OCI-LY7 (cell line): ENCODE measurements at regions not wholly inside any gene's neighbourhood (a gene's known extent, or its start where the extent isn't known, plus 50 kb on each side); places are given as distances from the start of the nearest gene placed in this dataset.

ENCODE experiments used
- BruUV-seq: library from RNA; stranded (reverse); fragments of 400-500 nt; replicated peaks from 2 replicates; lab custom pipeline; 2021; lab: Mats Ljungman, UMichigan
- CTCF ChIA-PET: fragments of 300-600 bp; sonication (Branson Sonifier 250); formaldehyde crosslinking; loops from one replicate; lab custom pipeline; 2022; ENCODE audit warnings: antibody characterized with exemption; ENCODE audit not compliant: unreplicated experiment; lab: Charles Lee
- POLR2A ChIA-PET: fragments of 300-600 bp; sonication (Branson Sonifier 250); formaldehyde crosslinking; loops from one replicate; lab custom pipeline; 2022; ENCODE audit warnings: antibody characterized with exemption; lab: Charles Lee
- DNase-seq: peaks from one replicate; pipeline ENCODE4 v3.0.0-alpha.2; 2015; ENCODE audit warnings: low spot score
- H2AFZ ChIP-seq: fragments of 200-600 bp; sonication (generic), shearing (Covaris generic); 2 replicates; pipeline ENCODE4 v1.6.1; 2014; ENCODE audit warnings: mild to moderate bottlenecking, antibody characterized with exemption, low read length, moderate library complexity
- H3K27ac ChIP-seq: fragments of 200-600 bp; sonication (generic); 2 replicates; pipeline ENCODE4 v1.5.1; 2014; ENCODE audit warnings: mixed run types, low read depth, mild to moderate bottlenecking, moderate library complexity, low read length, inconsistent platforms; ENCODE audit not compliant: poor library complexity, severe bottlenecking
- H3K36me3 ChIP-seq: fragments of 200-600 bp; sonication (generic); 2 replicates; pipeline ENCODE4 v1.6.1; 2014; ENCODE audit warnings: mild to moderate bottlenecking, antibody characterized with exemption, low read length, moderate library complexity, mixed read lengths; ENCODE audit not compliant: insufficient read depth
- H3K4me1 ChIP-seq: fragments of 200-600 bp; sonication (generic); 2 replicates; pipeline ENCODE4 v1.5.1; 2014; ENCODE audit warnings: mild to moderate bottlenecking, low read length; ENCODE audit not compliant: insufficient read depth, poor library complexity, severe bottlenecking
- H3K4me2 ChIP-seq: fragments of 200-600 bp; sonication (generic); 2 replicates; pipeline ENCODE4 v1.6.1; 2014; ENCODE audit warnings: mild to moderate bottlenecking, low read length
- H3K4me3 ChIP-seq: fragments of 200-600 bp; sonication (generic); 2 replicates; pipeline ENCODE4 v1.5.1; 2014; ENCODE audit warnings: mild to moderate bottlenecking, low read depth, low read length; ENCODE audit not compliant: poor library complexity, severe bottlenecking
- H3K79me2 ChIP-seq: fragments of 200-600 bp; sonication (generic); 2 replicates; pipeline ENCODE4 v1.6.1; 2016; ENCODE audit warnings: low read depth, mild to moderate bottlenecking, low read length, moderate library complexity, mixed read lengths; ENCODE audit not compliant: insufficient read depth
- H3K9me2 ChIP-seq: fragments of 200-600 bp; sonication (generic); 2 replicates; pipeline ENCODE4 v1.6.1; 2016; ENCODE audit warnings: mild to moderate bottlenecking, low read length, mixed read lengths; ENCODE audit not compliant: insufficient read depth
- H3K9me3 ChIP-seq: fragments of 200-600 bp; sonication (generic); 2 replicates; pipeline ENCODE4 v1.6.1; 2014; ENCODE audit warnings: mild to moderate bottlenecking, mixed run types, low read length, mixed read lengths
- H4K20me1 ChIP-seq: fragments of 200-600 bp; sonication (generic); 2 replicates; pipeline ENCODE4 v1.6.1; 2014; ENCODE audit warnings: mild to moderate bottlenecking, antibody characterized with exemption, low read length, moderate library complexity, mixed read lengths; ENCODE audit not compliant: insufficient read depth
- CTCF ChIP-seq: fragments of 200-600 bp; sonication (generic); conservative IDR thresholded peaks from 2 replicates; pipeline ENCODE4 v1.5.1; 2014; ENCODE audit warnings: mild to moderate bottlenecking, antibody characterized with exemption, low read length, moderate library complexity, mixed read lengths
- EZH2phosphoT487 ChIP-seq: fragments of 200-600 bp; sonication (generic); IDR thresholded peaks from 2 replicates; pipeline ENCODE4 v1.6.1; 2018; ENCODE audit warnings: low read depth, borderline replicate concordance, mild to moderate bottlenecking, mixed run types, antibody characterized with exemption, low read length, moderate library complexity, mixed read lengths
- intact Hi-C: fragments of 100-400 bp; cut with micrococcal nuclease; formaldehyde crosslinking; loops from one replicate; pipeline ENCODE4 v1.10.0; 2022; ENCODE audit not compliant: unreplicated experiment

DNA sequence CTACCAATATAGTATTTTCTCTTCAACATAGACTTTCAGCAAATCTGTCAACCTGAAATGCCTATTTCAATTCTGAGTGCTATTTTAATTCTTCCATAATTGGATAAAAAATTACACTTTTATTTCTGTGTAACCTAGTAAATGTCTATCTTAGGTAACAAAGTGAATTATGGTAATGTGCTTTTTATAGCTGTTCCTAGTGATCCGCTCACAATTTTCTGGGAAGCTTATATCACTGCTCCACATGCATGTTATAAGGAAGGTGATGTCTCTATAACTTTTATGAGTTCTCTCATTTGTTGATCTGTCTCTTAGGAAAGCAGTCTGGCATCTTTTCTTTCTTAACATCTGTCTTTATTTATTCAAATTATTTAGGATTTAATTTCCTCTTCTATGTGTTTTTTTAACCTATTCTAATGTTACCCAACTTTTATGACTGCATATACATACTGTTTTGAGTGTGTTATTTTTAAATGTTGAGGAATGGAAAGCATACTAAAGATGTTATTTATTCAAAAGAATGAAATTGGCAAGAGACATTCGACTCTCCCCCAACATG is 777.1 kb upstream of the MDGA2 start:
- H3K4me3 ChIP-seq = no peak overlapping the region
- no peak overlapping the region for H3K4me2 ChIP-seq
- no peak overlapping the region for H3K27ac ChIP-seq
- intact Hi-C loops = no loop called here
- BruUV-seq = no TSS peak
- H3K9me2 ChIP-seq = no peaks in the 10 kb centered on the region
- no peaks in the 10 kb centered on the region for H4K20me1 ChIP-seq
- H3K4me1 ChIP-seq = no peaks in the 10 kb centered on the region
- no peaks in the 10 kb centered on the region for H3K9me3 ChIP-seq
- H2AFZ ChIP-seq = no peak overlapping the region
- no peaks in the 10 kb centered on the region for H3K79me2 ChIP-seq
- DNase-seq = no peak
- no peaks in the 10 kb centered on the region for H3K36me3 ChIP-seq
- CTCF ChIA-PET = no interaction called here
- TF ChIP-seq CTCF (no peak), EZH2phosphoT487 (no peak)
- POLR2A ChIA-PET = interaction anchor here (0.5 kb wide), 1 partner anchor 26 kb away, joined by 3 read pairs; no protein-coding TSS in a partner anchor

- TF ChIP-seq EZH2phosphoT487 = no peak
- TF ChIP-seq CTCF = no peak
- no peak overlapping the region for H3K27ac ChIP-seq
- CTCF ChIA-PET = no interaction called here
- no peaks in the 10 kb centered on the region for H4K20me1 ChIP-seq
- H3K4me3 ChIP-seq = no peak overlapping the region
- no peaks in the 10 kb centered on the region for H3K4me1 ChIP-seq
- no peak overlapping the region for H3K4me2 ChIP-seq
- H3K9me3 ChIP-seq = no peaks in the 10 kb centered on the region
- no TSS peak for BruUV-seq
- POLR2A ChIA-PET = no interaction called here
- no peaks in the 10 kb centered on the region for H3K79me2 ChIP-seq
- no peak overlapping the region for H2AFZ ChIP-seq
- intact Hi-C loops = no loop called here
- H3K36me3 ChIP-seq = no peaks in the 10 kb centered on the region
- H3K9me2 ChIP-seq = no peaks in the 10 kb centered on the region
- DNase-seq = no peak
Measured at GRCh38 chr14:48435221-48435620, 759.8 kb upstream of the MDGA2 start.

DNA sequence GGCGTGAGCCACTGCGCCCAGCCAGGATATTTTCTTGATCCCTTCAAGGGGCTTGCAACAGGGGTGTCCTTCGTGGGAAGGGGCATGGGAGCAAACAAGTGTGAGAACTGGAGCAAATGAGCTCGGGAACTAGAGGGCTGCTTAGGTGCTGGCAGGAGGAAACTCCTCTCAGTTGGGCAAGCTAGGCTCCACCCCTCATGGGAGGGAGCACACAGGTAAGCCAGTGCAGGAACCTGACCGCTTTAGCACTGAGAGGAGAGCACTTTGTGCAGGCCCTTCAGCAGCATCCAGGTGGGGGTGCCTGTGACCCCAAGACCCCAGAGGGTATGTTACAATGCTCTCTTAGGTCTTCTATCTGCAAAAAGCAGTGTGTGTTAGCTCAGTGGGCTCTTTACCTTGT is 755.4 kb upstream of the MDGA2 start:
- H3K79me2 ChIP-seq = no peaks in the 10 kb centered on the region
- BruUV-seq = no TSS peak

More for the DNA sequence above, 755.4 kb upstream of the MDGA2 start:
- Histone ChIP-seq H3K36me3 (no peaks in the 10 kb centered on the region), H3K4me1 (no peaks in the 10 kb centered on the region), H3K9me2 (no peaks in the 10 kb centered on the region), H2AFZ (no peak overlapping the region), H3K4me2 (no peak overlapping the region), H3K27ac (no peak overlapping the region), H3K4me3 (no peak overlapping the region), H3K9me3 (no peaks in the 10 kb centered on the region), H4K20me1 (no peaks in the 10 kb centered on the region)
- ChIA-PET POLR2A (no interaction called here), CTCF (no interaction called here)
- intact Hi-C loops = no loop called here
- no peak for DNase-seq
- TF ChIP-seq EZH2phosphoT487 (no peak), CTCF (no peak)
